ENCODE measurements at regions not wholly inside any gene's neighbourhood (a gene's known extent, or its start where the extent isn't known, plus 50 kb on each side); places are given as distances from the start of the nearest gene placed in this dataset.

DNA sequence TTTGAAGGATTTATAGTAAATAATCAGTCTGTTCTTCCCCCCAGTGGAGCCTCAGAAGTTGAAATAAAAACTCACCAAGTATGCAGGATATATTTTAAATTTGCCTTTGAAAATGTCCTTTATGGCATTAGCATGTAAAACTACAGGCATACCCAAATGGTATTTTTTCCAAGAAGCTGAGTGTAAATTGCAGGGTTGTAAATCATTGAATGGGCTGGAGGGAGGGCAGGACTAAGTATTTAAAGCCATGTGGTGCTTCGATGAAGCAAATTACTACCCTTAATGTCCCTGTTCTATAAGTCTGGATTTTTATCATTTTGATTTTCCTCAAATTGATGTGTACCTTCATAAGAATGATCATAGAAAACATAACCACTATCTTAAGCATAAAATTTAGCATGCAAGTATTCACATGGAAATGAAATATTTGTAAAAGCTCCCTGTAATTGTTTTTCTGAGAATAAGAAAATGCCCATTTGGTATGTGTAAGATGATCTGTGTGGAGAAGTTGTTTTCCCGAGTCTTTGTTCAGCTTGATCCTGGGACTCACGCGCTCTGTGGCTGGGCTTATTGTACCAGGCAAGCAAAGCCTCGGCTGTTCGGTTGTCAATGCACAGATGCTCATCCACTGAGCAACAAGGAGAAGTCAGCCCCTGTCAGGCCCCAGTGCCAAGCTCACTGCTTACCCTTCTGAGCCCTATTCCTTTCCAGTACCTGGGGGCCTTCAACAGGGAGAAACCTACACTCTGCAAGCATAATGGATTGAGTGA, 66.7 kb downstream of the CD164 start:
- 82 to 84% (median 83%) methylated on average over 6 of the region's 6 CpGs for WGBS, 3 donors
- H3K27ac ChIP-seq (ENCODE audit: low read depth, low read length) = no peak overlapping the region

DNA sequence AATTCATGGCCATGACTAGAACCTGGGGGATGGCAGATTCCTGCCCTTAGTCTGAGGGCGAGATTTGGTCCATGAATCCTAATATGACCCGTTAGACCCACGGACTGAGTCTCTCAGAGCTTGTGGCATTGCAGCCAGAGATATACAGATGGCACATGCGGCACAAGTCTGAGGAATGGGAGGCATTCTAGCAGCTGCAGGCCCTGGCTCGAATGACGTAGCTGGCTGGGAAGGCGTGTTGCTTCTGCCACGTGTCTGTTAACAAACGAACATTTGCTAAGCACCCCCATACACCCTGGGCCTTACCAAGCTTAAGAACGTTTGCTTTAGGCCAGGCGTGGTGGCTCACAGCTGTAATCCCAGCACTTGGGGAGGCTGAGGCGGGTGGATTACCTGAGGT, 68.0 kb downstream of the CD164 start:
- no peak overlapping the region for H3K27ac ChIP-seq (ENCODE audit: low read depth, low read length)
- WGBS, 3 donors = 85 to 93% (median 87%) methylated on average over 12 of the region's 12 CpGs

DNA sequence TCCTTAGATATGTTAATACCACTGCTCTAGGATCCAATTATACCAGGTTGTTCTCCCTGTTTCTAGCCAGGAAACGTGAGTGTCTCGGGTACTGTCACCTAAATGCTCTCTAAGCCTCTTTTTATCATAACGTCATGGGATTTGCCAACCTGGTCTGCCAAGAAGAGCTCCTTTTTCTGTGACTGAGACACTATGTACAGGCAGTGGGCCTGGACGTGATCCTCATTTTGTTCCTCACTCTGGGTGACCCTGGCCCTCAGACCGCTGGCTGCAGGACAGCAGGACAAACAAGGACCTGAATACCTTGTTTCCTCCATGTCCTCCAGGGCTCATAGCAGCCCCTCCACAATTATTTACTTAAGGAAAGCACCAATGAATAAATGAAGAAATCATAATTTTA, 69.1 kb downstream of the CD164 start:
- WGBS, 3 donors = 91 to 94% (median 93%) methylated on average over 5 of the region's 5 CpGs
- no peak overlapping the region for H3K27ac ChIP-seq (ENCODE audit: low read depth, low read length)

DNA sequence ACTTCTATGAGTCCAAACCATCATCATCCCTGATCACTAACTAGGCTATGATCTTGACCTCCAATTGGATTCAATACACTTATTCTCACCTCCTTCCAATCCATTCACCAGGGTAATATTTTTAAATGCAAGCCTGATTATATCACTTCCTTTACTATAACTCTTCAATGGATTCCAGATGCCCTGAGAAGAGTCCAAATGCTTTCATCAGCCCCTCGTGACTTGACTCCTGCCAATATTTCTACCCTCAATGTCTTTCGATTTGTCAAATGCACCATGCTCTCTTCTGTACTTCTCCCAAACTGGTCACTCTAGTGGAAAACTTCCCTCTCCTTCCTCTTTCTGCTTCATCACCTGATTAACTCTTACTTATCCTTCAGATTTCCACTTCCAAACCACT, 70.8 kb downstream of the CD164 start:
- no peak overlapping the region for H3K27ac ChIP-seq (ENCODE audit: low read depth, low read length)
- 67 to 85% (median 68%) methylated on average over 2 of the region's 2 CpGs for WGBS, 3 donors

DNA sequence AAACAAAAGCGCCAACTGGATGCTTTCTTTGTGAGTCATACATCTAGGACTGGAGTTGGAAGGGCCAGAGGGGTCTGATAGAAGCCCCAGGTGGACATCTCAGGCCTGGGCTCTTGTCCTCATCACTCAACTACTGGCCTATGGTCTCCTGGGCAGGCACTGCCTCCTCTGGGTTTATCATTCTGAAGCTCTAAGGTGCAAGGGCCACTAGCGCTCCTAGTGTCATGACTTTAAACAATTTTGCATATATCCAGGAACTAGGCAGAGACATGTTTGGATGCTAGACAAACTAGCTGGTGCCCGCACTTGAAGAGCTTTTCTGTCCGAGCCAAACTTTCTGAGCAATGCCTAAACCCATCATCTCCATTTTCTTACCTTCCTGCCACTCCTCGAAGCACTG, 72.3 kb downstream of the CD164 start:
- WGBS, 3 donors = 77 to 97% (median 96%) methylated on average over 5 of the region's 5 CpGs
- no peak overlapping the region for H3K27ac ChIP-seq (ENCODE audit: low read depth, low read length)

DNA sequence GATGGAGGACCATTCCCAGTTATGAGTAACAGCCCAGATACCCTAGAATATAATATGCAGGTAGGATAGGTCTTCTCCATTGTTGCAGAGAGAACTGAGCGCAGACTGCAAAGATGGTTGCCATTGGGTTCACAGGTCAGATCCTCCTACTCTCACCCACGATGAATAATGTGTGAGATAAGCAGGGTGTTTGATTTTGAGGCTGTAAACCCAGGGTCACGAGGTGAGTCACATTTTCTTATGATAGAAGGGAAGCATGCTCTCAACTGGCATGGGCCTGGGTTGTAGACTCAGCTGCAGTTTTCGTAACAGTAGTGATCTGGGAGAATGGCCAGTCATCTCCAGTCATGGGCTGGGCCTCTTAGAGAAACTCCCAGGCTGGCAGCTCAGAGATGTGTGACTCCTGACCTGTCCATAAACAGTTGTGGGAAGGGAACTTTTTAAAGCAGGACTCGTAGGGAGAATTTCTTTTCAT, 74.2 kb downstream of the CD164 start:
- H3K27ac ChIP-seq (ENCODE audit: low read depth, low read length) = no peak overlapping the region
- 43 to 69% (median 69%) methylated on average over 5 of the region's 5 CpGs for WGBS, 3 donors

DNA sequence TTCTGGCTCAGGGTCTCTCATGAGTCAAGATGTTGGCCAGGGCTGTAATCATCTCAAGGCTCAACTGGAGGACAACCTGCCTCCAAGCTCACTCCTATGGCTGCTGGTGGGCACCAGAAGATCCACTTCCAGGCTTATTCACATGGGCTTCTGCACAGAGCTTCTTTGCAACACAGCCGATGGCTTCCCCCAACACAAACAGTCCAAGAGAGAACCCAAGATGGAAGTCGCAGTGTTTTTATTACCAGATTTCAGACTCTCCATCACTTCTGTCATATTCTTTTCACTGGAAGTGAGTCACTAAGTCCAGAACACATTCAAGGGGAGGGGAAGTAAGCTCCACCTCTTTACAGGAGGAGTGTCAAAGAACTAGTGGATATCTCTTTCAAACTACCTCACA, 75.5 kb downstream of the CD164 start:
- no peak overlapping the region for H3K27ac ChIP-seq (ENCODE audit: low read depth, low read length)
- 92 to 97% (median 96%) methylated on average over 2 of the region's 2 CpGs for WGBS, 3 donors

DNA sequence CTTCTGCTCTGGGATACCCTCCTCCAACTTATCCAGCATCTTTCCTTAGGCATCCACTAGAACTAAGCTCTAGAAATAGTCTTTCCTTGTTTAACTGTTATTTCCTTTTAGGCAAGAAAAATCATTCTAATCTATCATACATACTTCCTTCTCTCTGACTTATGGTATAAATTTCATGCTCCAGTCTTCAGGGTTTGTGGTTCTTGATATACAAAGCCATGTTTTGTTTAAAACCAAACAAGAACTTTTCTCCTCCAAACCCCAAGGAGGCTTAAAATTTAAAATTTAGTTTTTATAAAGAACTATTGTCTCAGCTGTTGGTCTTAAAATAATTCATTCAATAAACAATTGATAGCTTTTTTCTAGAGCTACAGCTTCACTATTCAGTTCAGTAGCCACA, 77.2 kb downstream of the CD164 start:
- no peak overlapping the region for H3K27ac ChIP-seq (ENCODE audit: low read depth, low read length)

DNA sequence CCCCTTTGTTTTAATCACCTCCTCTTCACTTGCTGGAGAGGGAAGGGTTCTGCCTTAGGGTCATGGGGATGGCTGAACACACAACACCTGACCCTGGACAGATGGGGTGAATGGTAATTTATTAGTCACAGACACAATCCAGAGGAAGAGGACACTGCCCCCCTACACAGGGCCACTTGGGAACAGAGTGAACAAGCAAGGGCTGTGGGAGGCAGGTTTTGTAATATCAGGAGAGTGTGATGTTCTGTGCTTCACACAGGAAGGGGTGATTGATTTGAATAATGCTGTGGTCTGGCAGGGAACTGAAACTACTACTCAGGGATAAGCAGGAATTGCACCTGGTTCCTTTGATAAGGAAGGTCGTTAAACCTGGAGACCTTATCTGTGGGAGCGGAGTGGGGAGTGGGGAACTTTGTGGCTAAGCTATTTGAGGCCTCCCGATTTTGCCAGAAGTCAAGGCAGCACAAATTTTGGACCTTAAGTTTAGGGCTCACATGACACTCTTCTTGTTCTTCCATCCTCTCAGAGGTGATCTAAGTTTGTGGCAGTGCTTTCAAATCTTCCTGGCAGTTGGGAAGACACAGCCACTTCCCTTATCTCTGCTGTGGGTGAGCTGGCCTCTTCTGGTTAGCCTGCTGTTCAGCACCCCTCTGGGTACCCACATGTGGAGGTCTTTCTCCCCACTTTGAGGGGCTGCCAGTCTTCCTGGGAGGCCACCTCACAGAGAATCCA, 77.8 kb downstream of the CD164 start:
- no peak overlapping the region for H3K27ac ChIP-seq (ENCODE audit: low read depth, low read length)
- WGBS, 3 donors = 22 to 44% (median 37%) methylated on average over 3 of the region's 3 CpGs

DNA sequence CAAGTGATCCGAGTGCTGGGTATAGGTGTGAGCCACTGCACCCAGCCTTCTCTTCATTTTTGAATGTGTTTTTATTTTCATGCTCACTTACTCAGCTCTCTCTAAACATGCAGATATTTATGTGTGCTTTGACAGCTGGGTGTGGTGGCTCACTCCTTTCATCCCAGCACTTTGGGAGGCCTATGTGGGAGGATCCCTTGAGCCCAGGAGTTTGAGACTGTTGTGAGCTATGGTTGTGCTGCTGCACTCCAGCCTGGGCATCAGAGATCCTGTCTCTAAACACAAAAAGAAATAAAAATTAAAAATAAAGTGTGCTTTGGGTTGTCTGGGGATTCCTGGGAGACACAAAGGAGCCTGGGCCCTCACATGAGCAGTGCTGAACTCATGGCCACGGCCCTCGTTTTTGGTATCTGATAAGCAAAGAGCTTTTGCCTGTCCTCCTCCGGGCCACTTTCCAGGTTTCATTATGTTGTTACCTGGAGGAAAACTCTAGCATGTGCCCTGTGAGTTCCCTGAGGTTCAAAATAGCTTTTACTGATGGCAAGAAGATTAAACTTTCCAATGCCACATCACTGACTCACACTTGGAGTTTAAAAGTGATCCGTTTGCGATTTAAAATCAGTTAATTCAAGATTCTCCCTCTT, 78.5 kb downstream of the CD164 start:
- WGBS, 3 donors = 53 to 57% (median 55%) methylated on average over 6 of the region's 6 CpGs
- no peak overlapping the region for H3K27ac ChIP-seq (ENCODE audit: low read depth, low read length)

DNA sequence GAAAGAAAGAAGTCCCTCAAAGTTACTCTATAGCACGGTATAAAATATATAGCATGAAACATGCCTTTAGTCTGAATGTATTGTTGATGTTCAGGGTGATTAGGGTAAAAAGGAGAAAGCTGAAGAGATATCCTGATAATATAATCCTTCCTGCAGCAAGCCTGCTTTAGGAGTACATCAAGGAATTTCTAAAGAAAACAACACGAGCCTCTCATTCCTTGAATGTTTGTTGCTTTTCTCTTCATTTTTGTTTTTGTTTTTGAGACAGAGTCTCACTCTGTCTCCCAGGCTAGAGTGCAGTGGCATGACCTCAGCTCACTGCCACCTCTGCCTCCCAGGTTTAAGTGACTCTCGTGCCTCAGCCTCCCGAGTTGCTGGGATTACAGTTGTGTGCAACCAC, 79.1 kb downstream of the CD164 start:
- no peak overlapping the region for H3K27ac ChIP-seq (ENCODE audit: low read depth, low read length)
- 92 to 94% (median 94%) methylated on average over 4 of the region's 4 CpGs for WGBS, 3 donors

DNA sequence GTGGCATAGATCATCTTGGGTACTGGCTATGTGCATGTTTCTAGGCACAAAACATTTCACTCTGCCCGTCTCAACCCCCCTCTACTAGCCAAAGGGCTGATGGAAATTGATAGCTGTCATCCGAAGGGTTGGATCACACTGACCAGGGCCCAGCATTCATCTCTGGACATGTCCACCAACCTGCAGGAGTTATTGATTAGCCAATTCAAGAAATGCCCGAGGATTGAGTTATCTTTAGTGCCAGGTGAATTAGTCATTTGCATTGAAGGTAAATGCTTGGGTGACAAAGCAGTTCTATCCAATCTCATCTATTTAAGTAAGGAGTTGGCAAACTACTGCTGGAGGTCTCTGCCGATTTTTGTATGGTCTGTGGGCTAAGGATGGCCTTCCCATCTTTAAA, 80.1 kb downstream of the CD164 start:
- H3K27ac ChIP-seq (ENCODE audit: low read depth, low read length) = no peak overlapping the region
- WGBS, 3 donors = 79 to 95% (median 88%) methylated on average over 4 of the region's 4 CpGs

DNA sequence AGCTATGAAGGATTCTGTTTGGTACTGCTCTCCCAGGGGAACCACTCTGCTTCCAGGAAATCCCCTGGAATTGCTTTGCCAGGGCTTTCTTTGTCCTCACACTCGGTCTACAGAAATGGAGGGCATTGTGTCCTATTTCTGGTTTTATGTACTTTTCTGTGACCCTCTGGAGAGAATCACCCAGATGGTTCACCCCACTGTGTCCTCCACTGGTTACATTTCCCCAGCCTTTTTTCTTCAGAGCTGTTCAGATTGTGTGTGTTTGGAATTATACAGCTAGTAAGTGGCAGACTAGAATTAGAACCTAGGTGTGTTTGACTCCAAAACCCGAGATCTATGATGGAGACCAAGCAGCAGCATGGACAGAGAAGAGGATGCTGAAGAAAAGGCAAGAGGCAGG, 80.8 kb downstream of the CD164 start:
- no peak overlapping the region for H3K27ac ChIP-seq (ENCODE audit: low read depth, low read length)
- WGBS, 3 donors = 53 to 70% (median 67%) methylated on average over 2 of the region's 2 CpGs

DNA sequence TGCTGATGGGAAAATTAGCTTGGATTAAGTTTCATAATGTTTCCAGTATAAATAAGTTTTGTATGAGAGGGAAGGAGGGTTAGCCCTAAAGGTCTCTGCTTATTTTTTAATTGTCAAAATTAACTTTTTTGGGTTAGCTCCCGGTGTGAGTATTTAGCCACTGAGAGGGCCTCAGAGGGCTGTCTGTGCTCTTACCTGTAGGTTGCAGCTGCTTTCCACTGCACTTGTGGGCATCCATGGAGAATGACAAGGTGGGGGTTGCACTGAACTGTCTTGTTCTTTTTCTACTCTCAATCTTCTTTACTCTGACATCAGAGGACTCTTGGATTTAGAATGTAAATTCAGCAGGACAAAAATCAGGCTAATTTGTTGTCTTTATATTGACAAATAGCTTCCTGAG, 81.4 kb downstream of the CD164 start:
- WGBS, 3 donors = 67 to 78% (median 77%) methylated on average over 1 of the region's 1 CpG
- no peak overlapping the region for H3K27ac ChIP-seq (ENCODE audit: low read depth, low read length)

DNA sequence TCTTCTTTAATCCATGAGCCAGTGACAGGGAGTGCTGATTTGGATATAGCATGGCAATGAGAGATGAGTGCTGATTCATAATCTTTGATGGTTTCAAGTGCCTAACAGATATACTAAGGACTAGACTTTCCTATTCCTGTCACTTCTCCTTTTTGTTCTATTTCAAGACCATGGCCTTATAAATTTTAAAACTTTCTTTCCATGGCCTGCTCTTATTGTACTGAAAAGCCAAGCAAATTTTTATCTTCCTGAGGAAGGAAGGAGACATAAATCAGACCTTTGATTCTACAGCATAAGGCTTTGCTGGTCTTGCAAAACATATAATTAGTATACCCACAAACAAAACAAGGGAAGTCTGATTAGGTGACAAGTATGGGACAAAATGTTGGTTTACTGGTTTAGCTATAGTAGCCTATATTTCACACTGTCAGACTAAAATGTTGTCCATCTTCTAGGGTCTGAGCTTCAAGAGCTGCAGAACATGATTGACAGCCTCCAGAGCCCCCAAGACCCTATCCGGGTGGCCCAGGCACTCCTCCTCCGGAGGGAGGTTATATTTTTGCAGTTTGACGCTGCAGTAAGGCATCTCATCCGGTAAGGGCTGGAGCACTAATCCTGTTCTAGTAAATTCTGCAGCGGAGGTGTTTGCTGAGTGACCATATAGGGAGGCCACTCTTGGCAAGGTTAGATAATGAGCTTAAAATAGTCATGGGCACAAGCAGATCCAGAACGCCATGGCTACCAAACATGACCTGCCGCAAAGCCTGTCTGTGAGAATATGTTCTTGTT, 82.3 kb downstream of the CD164 start:
- WGBS, 3 donors = 38 to 61% (median 48%) methylated on average over 7 of the region's 7 CpGs
- H3K27ac ChIP-seq (ENCODE audit: low read depth, low read length) = no peak overlapping the region

DNA sequence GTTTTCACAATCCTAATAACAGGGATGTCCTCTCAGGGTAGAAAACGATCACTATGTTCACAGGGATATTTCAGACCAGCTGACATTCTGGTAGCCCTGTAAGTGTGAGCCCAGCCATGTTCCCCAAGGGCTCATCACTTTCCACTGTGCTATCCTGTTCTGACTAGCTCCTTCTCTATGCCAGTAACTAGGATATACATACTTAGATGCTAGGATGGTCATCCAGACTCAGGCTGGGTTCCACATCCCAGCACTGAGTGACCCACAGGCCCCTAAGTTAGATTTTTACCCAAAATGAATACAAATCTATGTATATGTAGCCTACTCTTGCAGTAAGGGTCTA, 83.0 kb downstream of the CD164 start:
- H3K27ac ChIP-seq (ENCODE audit: low read depth, low read length) = no peak overlapping the region
- WGBS, 3 donors = 50 to 91% (median 52%) methylated on average over 1 of the region's 1 CpG

DNA sequence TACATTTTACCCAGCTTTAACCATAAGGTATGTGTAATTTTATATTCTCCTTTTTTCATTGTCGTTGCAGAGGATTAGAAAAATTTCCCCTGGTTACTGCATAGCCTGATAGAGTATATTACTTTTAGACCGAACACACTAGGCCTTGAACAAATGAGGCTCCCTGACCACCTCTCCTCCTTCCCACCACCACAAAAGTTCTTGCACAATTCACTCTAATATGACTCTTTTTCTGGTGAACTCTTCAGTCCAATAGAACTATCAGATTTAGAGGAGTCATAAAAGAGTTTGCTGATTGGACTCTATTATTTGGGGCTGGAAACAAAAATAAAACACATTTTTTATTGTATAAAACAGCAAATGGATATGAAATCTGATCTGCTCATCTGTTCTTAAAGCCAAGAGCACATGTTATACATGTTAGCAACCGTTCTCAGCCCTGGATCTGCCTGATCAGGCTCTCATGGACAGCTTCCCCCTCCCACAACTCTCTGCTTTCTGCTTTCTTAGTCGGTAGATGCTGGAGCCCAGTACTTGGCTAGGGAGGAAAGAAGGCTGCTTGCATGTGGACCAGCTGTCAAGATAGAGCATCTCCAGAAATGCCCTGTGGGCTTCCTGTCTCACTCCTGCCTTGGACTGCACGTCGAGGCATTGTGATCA, 83.5 kb downstream of the CD164 start:
- H3K27ac ChIP-seq (ENCODE audit: low read depth, low read length) = no peak overlapping the region

DNA sequence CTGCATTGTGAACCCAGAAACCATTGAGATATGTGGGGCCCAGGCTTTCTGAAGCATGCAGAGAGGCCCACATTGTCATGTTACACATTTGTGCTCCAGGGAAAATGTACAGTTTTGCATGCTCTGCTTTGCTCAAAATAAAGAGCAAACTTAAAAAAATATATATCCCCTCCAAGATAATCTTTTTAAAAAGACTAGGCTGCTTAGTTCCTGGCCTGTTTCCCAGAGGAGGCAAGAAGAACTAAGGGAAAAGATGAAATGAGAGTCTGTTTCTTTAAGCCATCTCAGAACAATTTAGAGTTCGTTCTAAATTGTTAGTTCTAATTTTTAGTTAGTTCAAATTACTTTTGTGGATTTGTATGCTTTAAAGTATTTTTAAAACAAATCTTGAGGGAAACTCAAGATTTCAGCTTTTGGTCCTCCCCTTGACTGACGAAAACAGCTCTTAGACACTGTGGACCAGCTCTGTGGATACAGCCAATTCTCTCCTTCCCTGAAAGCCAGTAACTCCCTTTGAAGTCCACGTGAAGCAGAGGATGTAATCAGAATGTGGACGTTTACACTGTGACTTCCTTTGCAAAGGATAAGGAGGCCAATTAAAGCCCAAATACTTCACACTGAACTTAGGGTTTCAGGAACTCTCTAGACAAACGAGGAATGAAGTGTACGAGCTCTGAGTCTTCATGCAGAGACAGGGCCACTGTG, 84.7 kb downstream of the CD164 start:
- 32 to 59% (median 35%) methylated on average over 6 of the region's 6 CpGs for WGBS, 3 donors
- no peak overlapping the region for H3K27ac ChIP-seq (ENCODE audit: low read depth, low read length)

More for the DNA sequence above, 83.5 kb downstream of the CD164 start:
- 48 to 81% (median 54%) methylated on average over 6 of the region's 6 CpGs for WGBS, 3 donors
